HG02678 (cell line): ENCODE measurements at regions not wholly inside any gene's neighbourhood (a gene's known extent, or its start where the extent isn't known, plus 50 kb on each side); places are given as distances from the start of the nearest gene placed in this dataset.

Experiments used
- ATAC-seq: cut with Tn5 transposase; IDR thresholded peaks from one replicate; pipeline ENCODE4 v1.9.1; 2021; ENCODE audit warnings: mild to moderate bottlenecking, moderate library complexity; ENCODE audit not compliant: unreplicated experiment

DNA sequence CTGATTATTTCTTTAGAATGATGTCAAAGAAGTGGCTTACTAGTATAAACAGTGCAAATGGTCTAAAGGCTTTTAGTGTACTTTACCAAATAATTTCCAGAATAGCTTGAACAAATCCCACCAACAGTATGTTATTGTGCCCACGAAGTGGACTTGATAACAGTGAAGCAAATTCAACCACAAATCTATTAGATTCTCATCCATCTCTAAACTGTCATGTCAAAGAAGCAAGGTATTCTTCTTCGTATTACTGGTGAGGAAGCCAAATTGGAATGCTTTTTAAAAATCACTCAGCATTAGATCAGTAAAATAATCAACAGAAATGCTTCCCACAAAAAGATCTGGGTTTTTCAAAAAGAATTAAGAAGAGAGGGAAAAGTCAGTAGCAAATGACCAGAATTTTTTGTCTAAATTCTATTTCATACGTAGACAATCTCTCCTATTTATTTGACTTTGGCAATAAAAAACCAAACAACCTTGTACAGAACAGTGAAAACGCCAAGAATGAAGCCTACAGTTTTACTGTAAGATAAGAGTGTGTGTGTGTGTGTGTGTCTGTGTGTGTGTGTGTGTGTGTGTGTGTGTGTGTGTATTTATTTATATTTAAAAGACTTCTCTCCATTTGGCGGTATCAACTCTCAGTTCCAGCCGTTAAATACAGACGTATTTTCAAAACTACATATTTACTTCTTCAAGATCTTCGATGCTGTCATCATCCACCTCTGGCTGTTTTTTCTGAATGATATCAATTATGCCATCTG, 114.6 kb downstream of the CYB561 start:
- ATAC-seq, result no peak

DNA sequence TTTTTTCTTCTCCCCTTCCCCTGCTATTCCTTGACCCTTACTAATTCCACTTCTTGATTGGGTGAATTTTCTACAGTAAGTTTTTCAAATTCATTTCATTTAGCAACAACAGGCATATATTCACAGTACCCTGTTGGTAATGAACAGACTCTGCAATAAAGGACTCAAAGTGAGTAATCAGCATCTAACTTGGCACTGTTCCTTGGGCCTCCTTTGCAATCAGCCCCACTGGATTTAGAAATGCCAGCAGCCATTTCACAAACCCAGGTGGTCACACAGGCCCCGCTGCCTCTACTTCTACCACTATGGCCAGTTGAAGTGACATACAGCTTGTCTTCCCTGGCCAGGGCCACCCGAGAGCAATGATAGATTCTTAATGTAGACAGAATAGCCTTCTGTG, 113.8 kb downstream of the CYB561 start:
- ATAC-seq, result no peak

DNA sequence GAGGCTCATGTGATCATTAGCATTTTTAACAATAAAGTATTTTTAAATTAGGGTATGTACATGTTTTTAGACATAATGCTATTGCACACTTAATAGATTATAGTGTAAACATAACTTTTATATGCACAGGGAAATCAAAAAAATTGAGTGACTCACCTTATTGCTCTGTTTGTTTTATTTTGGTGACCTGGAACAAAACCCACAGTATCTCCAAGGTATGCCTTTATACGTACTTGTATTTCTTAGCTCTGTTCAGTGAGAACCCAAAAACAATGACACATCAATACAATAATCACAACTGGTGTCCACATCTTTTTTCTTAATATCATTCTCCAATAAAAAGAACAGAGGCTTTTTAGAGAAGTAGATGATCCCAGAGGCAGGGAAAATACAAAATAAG, 112.2 kb downstream of the CYB561 start:
- no peak for ATAC-seq

DNA sequence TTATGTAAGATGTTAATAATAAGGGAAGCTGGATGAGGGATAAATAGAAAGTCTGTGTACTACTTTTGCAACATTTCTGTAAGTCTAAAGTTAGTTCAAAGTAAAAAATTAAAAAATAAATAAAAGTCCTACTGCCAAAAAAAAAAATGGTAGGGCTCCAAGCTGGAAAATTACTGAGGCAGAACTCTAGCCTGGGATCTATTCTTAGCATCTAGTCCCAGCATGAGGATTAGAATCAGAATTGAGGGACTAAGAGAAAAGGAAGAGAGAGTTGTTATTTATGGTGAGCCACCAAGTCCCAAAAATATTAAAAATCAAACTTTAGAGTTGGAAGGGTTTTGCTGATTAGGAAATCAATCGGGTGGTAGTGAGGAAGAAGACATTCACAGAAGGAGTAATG, 110.3 kb downstream of the CYB561 start:
- no peak for ATAC-seq

DNA sequence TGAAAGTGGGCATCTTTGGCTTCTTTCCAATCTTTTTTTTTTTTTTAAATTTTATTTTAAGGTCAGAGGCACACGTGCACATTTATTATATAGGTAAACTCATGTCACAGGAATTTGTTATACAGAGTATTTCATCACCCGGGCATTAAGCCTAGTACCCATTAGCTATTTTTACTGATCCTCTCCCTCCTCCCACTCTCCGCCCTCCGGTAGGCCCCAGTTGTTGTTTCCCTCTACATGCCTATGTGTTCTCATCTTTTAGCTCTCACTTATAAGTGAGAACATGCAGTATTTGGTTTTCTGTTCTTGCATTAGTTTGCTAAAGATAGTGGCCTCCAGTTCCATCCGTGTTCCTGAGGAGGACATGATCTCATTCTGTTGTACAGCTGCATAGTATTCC, 108.5 kb downstream of the CYB561 start:
- ATAC-seq, result no peak

DNA sequence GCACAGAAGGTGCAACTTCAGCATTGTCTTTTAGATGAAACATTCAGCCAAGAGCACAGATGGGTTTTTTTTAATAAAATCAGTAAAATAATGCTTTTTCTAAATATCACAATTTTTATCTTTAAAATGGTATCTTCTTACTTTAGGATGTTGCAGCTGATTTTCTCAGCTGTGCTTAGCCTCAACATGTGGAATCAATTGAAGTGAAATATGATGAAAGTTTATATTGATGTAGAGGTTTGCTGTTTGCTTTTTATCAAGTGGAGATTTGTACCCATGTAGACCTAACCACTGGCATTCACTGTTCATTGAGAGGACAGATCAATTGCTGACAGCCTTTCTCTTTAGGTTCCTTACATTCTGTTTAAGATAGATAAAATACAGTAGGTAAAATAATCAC, 107.8 kb downstream of the CYB561 start:
- no peak for ATAC-seq

DNA sequence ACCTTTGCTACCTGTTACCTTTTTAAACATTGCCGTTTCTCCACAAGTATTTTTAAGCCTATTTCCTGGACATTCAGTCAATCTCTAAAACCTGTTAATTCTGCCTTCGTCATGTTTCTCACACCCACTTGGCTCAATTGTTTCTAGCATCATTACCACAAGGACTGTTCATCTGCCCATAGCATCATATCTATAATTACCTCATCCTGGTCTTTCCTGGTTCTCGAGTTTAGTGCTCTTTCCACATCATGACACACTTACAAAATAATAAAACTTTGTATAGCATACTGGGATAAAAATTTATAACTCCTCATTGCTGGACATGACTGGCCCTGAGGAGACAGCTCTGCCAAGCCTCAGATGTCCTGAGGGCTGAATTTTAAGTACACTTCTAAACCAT, 104.8 kb downstream of the CYB561 start:
- no peak for ATAC-seq

DNA sequence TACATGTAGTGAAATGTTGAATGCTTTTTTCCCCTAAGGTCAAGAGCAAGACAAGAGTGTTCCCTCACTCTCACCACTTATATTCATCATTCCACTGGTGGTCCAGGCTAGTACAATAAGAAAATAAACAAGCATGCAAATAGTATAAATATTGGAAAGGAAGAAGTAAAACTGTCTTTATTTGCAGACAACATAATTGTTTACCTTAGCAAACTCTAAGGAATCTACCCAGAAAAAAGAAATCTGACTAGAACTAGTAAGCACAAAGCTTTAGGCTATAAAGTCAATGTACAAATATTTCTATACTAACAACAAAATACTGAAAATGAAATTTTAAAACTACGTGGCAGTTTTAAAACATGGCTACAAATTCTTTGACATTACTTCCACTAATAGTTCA, 101.7 kb downstream of the CYB561 start:
- no peak for ATAC-seq

DNA sequence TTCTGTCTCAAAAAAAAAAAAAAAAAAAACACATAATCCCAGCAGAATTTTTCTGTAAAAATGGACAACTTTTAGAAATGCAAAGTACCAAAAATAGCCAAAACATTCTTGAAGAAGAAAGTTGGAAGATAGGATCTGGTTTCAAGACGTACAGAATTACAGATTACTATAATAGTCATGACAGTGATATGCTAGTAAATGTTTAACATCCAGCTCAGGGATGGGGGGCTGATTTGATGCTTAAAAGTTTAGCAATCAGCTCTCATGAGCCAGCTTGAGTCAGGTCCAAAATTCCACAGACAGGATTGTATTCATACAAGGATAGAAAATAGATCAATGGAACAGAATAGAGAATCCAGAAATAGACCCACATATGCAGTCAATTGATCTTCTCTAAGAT, 100.5 kb downstream of the CYB561 start:
- ATAC-seq, result no peak

DNA sequence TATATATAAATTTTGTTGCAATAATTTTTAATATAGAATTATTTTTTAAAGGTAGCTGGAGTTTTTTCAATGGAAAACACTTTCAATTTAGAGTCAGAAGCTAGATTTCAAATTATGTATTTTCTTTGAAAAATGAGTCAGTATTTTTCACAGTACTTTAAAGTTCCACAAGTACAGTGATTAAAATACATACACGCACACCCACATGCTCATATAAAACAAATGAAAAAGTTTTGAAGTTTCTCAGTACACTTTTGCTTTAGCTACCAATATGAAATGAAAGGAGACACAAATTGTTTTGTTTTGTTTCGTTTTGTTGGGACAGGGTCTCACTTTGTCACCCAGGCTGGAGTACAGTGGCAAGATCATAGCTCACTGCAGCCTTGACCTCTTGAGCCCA, 98.6 kb downstream of the CYB561 start:
- ATAC-seq, result no peak

DNA sequence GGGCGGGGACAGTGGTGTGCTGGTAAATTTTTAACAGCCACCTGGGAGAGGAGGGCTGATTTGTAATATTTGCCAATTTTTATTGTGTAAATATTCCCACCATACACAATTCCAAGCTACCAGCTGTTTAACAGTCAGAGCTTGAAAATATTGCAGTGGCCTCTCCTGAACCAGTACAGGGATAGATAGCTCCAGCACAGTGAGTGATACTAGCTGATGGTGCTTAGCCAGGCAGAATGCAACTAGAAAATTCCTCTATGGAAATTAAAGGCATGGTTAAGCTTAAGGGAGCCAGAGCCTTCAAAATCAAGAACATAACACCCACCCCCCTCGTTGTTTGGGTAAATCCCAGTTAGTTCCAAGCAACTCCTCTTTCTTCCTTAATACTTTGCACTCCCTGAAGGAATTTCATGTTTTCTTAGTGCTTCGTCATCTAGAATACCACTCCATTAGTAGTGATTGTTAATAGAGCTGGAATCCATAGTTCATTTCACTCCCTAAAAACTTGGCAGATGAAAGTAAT, 96.6 kb downstream of the CYB561 start:
- ATAC-seq, result no peak

DNA sequence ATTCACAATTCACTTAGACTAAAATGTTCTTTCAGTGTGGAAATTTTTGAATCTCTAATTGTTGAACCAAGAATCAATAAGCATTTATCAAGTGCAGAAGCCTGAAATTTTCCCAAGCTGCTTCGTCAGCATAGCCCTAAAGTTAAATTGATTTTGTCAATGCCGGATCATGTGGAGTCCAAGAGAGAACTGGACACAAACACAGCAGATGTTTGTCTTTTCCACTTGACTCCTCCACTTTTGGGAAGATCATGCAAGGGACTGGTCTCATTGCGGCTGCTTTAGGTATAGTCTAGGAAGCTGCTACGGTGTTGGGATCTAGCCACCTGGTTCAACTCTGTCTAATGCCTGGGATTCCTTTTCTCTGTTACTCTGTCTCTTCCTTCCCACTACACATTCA, 95.7 kb downstream of the CYB561 start:
- no peak for ATAC-seq

DNA sequence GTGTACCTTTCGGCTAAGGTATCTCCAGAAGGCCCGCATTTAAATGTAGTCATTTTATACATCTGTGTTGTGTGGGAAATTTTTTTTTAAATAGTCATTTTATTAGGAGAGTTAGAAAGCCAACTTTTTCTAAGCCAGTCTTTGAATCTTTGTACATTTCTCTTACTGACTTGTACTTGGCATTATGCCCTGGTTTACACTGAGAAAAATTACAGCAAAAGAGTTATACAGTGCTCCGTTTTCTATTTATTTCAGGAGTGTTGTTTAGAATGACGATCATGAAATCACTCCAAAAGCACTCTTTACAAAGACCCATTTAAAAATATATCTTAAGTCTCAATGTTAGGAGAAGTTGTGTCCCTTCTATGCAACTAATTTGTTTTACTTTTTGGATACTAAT, 91.8 kb downstream of the CYB561 start:
- no peak for ATAC-seq

DNA sequence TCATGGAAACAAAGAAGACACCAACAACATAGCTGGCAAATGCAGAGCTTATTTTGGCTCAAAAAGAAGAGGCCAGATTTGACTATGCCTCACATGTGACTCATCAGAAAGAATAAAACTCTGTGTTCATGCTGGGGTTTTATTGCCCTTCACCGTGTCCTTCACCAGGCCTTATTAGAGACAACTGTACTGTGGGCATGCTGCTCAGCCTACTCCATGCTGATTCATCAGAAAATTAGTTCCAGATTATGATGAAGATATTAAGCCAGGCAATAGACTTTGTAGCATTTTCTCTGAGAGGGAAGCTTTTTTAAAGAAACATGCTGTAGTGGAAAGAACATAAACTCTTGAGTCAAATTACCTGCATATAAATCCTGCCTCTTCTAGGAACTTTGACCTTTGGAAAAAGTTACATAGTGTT, 89.8 kb downstream of the CYB561 start:
- ATAC-seq, result no peak

DNA sequence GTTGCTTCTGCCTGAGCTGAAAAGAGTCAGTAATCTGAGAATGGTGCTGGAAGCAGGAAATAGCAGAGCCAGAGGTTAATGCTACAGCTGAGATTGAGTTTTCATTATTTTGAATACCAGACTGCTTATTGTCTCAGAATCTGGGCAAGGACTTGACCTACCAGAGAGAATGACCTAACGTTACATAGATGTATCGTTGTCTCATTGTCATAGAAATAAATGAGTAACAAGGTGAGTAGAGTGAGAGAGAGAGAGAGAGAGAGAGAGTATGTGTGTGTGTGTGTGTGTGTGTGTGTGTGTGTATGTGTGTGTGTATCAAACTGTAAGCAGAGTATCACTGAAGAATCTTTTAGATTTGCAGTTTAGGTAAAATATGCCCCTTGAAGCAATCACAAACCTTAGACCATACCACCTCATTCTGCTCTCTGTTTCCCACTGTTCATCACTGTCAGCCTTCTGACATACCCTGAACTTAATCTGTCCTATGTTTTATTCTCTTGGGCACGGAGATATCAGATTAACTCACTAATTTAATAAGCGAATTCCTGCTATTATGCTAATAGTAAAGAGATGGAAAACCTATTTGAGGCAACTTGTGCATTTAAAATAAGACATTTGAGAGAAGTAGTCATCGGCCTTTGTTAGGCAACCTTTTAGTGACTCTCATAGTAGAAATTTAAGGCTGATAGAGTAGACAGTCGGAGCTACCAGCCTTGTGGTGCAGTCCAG, 87.8 kb downstream of the CYB561 start:
- no peak for ATAC-seq

DNA sequence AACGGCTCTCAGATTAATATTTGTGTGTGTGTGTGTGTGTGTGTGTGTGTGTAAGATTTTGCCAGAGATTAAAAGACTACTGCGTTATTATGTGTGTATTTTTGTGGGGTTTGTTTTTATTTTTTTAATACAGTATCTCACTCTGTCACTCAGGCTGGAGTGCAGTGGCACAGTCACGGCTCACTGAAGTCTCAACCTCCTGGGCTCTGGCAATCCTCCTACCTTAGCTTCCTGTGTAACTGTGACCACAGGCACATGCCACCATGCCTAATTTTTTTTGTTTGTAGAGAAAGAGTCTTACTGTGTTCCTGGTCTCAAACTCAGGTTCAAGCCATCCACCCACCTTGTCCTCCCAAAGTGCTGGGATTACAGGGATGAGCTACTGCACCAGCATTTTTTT, 87.2 kb downstream of the CYB561 start:
- no peak for ATAC-seq

DNA sequence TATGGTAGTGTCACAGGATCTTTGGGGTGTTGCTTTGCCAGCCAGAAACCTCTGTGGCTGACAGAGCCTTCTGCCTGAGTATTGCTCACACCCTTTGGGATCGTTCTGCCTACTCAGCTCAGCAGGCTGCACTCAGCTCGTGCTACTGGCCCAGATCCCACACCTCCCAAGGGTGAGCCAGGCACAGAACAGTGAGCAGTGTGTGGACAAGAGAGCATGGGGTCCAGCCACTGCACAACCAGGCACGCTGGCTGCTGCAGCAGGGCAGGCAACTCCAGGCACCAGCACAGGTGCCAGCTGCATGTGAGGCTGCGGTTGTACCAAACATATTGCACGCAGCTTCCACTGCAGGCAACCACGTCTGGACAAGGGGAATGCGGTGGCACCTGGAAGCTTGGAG, 84.9 kb downstream of the CYB561 start:
- no peak for ATAC-seq

DNA sequence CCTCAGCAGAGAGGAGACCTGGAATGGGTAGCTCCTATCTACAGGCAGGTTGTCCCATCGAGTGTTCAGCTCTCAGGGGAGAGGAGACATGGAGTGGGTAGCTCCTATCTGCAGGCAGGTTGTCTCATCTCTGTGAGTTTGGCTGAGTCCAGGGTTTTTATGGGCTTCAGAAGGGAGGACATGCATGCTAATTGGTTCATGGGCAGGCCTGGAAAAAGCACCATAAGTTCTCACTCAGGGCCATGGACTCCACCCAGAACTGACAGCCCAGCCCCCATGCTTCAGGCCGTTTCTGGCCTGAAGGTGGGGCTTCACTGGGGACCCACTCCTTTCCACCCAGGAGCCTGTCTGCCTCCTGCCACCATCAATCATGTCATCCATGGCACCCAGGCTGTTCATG, 84.0 kb downstream of the CYB561 start:
- no peak for ATAC-seq

DNA sequence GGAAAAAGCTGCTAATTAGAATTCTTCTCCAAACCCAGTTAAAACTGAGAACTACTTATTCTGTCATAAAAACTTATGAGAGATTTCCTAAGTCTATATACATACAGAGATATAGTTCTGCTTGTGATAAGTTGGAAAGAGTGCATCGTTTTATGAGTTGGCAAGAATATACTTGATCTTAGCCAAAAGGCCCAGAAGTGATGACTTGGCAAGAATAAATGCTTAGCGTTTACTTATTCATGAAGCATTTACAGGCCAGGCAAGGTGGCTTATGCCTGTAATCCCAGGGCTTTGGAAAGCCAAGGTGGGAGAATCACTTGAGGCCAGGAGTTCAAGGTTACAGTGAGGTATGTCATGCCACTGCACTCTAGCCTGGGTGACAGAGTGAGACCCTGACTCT, 81.7 kb downstream of the CYB561 start:
- no peak for ATAC-seq

DNA sequence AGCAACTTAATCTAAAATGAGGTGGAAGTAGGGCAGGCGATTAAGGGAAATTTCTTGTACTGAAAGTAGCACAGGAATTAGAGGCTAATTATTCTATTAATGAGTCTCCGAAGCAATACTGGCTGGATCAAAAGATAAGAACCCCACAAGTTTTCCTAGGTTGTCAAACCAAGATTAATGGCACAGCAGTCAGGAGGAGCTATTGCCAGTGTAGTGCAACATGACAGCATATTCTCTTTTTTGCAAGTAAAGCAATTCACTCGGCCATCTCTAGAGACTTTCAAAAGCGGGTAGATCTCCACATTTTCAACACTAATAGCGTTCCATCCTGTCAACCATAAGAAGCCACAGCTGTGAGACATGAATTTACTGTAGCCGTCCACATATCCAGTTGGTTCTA, 81.2 kb downstream of the CYB561 start:
- no peak for ATAC-seq

DNA sequence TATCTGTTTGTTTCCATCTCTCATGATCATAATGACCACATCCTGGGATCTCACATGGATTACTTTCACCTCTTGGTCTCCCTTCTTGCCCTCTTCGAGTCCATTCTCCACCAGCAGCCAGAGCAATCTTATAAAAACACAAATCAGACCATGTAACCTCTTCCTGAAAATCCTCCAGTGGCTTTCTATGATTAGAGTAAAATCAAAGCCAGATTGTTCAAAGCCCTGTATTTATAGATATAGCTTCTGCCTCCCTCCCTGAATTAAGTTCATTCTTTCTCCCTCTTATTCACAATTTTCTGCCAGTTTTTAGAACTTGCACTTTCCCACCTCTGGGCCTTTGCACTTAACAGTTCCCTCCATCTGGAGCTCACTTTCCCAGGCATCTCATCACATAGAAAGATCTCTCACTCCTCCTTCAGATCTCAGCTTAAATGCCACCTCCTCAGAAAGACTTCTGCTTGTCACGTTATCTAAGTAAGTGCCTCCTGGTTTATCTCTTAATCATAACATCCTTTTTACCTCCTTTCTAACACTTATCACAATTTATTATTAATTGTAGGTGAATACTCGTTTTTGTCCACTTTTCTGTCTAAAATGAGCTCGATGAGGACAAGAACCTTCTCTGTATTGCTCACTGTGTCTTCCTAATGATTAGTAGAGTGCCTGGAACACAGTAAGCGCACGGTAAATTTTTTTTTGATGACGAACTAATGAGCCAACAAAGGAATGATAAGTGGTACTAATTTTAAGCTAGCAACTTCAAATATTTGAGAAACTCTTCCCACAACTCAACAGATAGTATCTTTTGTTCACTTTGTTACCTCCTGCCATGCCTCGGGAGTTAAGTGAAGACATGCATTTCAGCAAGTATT, 80.5 kb downstream of the CYB561 start:
- no peak for ATAC-seq

DNA sequence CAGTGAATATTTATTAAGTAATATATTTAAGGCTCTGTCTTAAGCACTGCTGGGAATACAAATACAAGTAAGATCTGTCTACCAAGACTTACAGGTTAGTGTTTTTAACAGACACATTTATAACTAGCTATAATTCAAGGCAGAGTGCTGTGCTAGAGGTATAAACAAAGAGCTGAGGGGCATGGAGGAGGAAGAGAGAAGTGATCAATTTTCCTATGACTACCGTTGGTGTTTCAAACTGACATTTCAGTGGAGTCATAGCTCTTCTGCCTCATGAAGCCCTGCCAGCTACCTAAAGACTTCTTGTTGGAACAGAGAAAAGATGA, 79.9 kb downstream of the CYB561 start:
- no peak for ATAC-seq
